GM12878 (cell line): ENCODE measurements at regions not wholly inside any gene's neighbourhood (a gene's known extent, or its start where the extent isn't known, plus 50 kb on each side); places are given as distances from the start of the nearest gene placed in this dataset.

Source experiments
- ATAC-seq: fragments of 200-7000 bp; cut with Tn5 transposase; 3 replicates; pipeline ENCODE4 v1.9.1; 2020; ENCODE audit warnings: mild to moderate bottlenecking, moderate library complexity
- BruUV-seq: library from RNA; stranded (reverse); fragments of 400-500 nt; replicated peaks from 2 replicates; lab custom pipeline; 2021; lab: Mats Ljungman, UMichigan
- CTCF ChIA-PET: fragments of 300-600 bp; sonication (Branson Sonifier 250); formaldehyde crosslinking; extraction: SDS; loops from one replicate; lab custom pipeline; 2021; ENCODE audit warnings: inconsistent platforms; lab: Yijun Ruan, JAX
- POLR2A ChIA-PET: fragments of 350-600 bp; formaldehyde crosslinking; extraction: SDS; loops from one replicate; lab custom pipeline; 2021; ENCODE audit warnings: inconsistent platforms; lab: Charles Lee
- RAD21 ChIA-PET: fragments of 300-600 bp; sonication (Branson Sonifier 250); formaldehyde crosslinking; loops from one replicate; lab custom pipeline; 2023; ENCODE audit warnings: antibody characterized with exemption; ENCODE audit not compliant: unreplicated experiment; lab: Charles Lee
- SMC1A ChIA-PET: fragments of 300-600 bp; sonication (Branson Sonifier 250); formaldehyde crosslinking; loops from one replicate; lab custom pipeline; 2023; ENCODE audit not compliant: unreplicated experiment, uncharacterized antibody; lab: Charles Lee
- DNase-seq: peaks from one replicate; pipeline ENCODE4 v3.0.0-alpha.2; 2011; ENCODE audit warnings: low read depth, low spot score
- FAIRE-seq: peaks from 3 replicates; lab custom pipeline; 2011; peaks lifted over from hg19 to GRCh38; lab: Jason Lieb, UNC
- H2AFZ ChIP-seq: 2 replicates; pipeline ENCODE4 v1.6.0; 2011; ENCODE audit warnings: low read depth, low read length, control low read depth; ENCODE audit not compliant: control insufficient read depth
- H3K27ac ChIP-seq: 2 replicates; pipeline ENCODE4 v1.5.1; 2011; ENCODE audit warnings: control low read depth; ENCODE audit not compliant: control insufficient read depth, insufficient read depth
- H3K27me3 ChIP-seq, 2 experiments: replicated peaks in 1 of 2; 2 replicates each; pipeline versions ENCODE4 v1.6.0 to v1.6.1; 2011; ENCODE audit warnings: low read length in 1 of 2; ENCODE audit not compliant: control insufficient read depth in 2 of 2, insufficient read depth in 2 of 2
- H3K36me3 ChIP-seq, 2 experiments: 2 replicates each; pipeline ENCODE4 v1.5.1; 2011; ENCODE audit warnings: low read length in 1 of 2; ENCODE audit not compliant: control insufficient read depth in 2 of 2, insufficient read depth in 2 of 2
- H3K4me1 ChIP-seq: 2 replicates; pipeline ENCODE4 v1.6.1; 2011; ENCODE audit warnings: mild to moderate bottlenecking, low read length, moderate library complexity, mixed read lengths; ENCODE audit not compliant: control insufficient read depth, insufficient read depth
- H3K4me2 ChIP-seq: 2 replicates; pipeline ENCODE4 v1.6.0; 2011; ENCODE audit warnings: control low read depth; ENCODE audit not compliant: control insufficient read depth, insufficient read depth
- H3K4me3 ChIP-seq: fragments of 200-600 bp; sonication (generic); 2 replicates; pipeline ENCODE4 v1.5.1; 2016
- H3K79me2 ChIP-seq: 2 replicates; pipeline ENCODE4 v1.6.0; 2011; ENCODE audit warnings: low read length; ENCODE audit not compliant: control insufficient read depth, insufficient read depth
- H3K9ac ChIP-seq: 2 replicates; pipeline ENCODE4 v1.8.0; 2011; ENCODE audit warnings: low read length, control low read depth, mixed read lengths; ENCODE audit not compliant: control insufficient read depth, insufficient read depth
- H3K9me3 ChIP-seq: replicated peaks from 3 replicates; pipeline ENCODE4 v1.5.1; 2011; ENCODE audit warnings: mild to moderate bottlenecking, low read length; ENCODE audit not compliant: control insufficient read depth, insufficient read depth
- H4K20me1 ChIP-seq: 2 replicates; pipeline ENCODE4 v1.6.0; 2011; ENCODE audit not compliant: control insufficient read depth, insufficient read depth
- BCL11A ChIP-seq: IDR thresholded peaks from 2 replicates; pipeline ENCODE4 v1.6.1; 2011; ENCODE audit warnings: low read depth, low read length
- EZH2 ChIP-seq: IDR thresholded peaks from 2 replicates; pipeline ENCODE4 v1.6.1; 2012; ENCODE audit warnings: low read depth, mild to moderate bottlenecking, control low read depth, inconsistent platforms, low read length, borderline replicate concordance; ENCODE audit not compliant: control insufficient read depth
- IRF4 ChIP-seq: IDR thresholded peaks from 2 replicates; pipeline ENCODE4 v1.6.1; 2011; ENCODE audit warnings: low read depth, low read length
- NR2C2 ChIP-seq: IDR thresholded peaks from 2 replicates; pipeline ENCODE4 v1.6.1; 2011; ENCODE audit warnings: borderline replicate concordance, low read depth; ENCODE audit not compliant: control insufficient read depth, insufficient read length
- PAX5 ChIP-seq: IDR thresholded peaks from 2 replicates; pipeline ENCODE4 v1.6.1; 2011; ENCODE audit warnings: low read depth, low read length, borderline replicate concordance
- PAX8 ChIP-seq: fragments of 450-650 bp; IDR thresholded peaks from 2 replicates; pipeline ENCODE4 v1.6.1; 2017; ENCODE audit warnings: mild to moderate bottlenecking, moderate library complexity
- RB1 ChIP-seq: fragments of 450-650 bp; formaldehyde crosslinking; IDR thresholded peaks from 2 replicates; pipeline ENCODE4 v1.6.1; 2017; ENCODE audit warnings: mild to moderate bottlenecking, borderline replicate concordance
- SREBF1 ChIP-seq: IDR thresholded peaks from 2 replicates; pipeline ENCODE4 v1.6.1; 2012; ENCODE audit warnings: mild to moderate bottlenecking, low read length
- STAT1 ChIP-seq: fragments of 450-650 bp; conservative IDR thresholded peaks from 2 replicates; pipeline ENCODE4 v1.6.1; 2014; ENCODE audit warnings: antibody characterized with exemption, mild to moderate bottlenecking
- SUPT20H ChIP-seq: IDR thresholded peaks from 2 replicates; pipeline ENCODE4 v1.6.1; 2011; ENCODE audit warnings: low read depth, mild to moderate bottlenecking, low read length, moderate library complexity, borderline replicate concordance; ENCODE audit not compliant: control insufficient read depth
- TBL1XR1 ChIP-seq: IDR thresholded peaks from 2 replicates; pipeline ENCODE4 v1.6.1; 2012; ENCODE audit warnings: low read depth, low read length, improper control_type of control experiment
- in situ Hi-C: fragments of 300-500 bp; cut with MboI; formaldehyde crosslinking; loops from 9 replicates; pipeline ENCODE4 v1.14.3; 2018; ENCODE audit warnings: mixed read lengths
- intact Hi-C: fragments of 100-400 bp; cut with micrococcal nuclease; formaldehyde crosslinking; loops from one replicate; pipeline ENCODE4 v1.14.2; 2022; ENCODE audit not compliant: unreplicated experiment
- TF ChIP-seq, protein P1 (sequence below): fragments of 450-650 bp; conservative IDR thresholded peaks from 2 replicates; pipeline ENCODE4 v1.6.1; 2017; ENCODE audit warnings: mild to moderate bottlenecking, moderate library complexity

DNA sequence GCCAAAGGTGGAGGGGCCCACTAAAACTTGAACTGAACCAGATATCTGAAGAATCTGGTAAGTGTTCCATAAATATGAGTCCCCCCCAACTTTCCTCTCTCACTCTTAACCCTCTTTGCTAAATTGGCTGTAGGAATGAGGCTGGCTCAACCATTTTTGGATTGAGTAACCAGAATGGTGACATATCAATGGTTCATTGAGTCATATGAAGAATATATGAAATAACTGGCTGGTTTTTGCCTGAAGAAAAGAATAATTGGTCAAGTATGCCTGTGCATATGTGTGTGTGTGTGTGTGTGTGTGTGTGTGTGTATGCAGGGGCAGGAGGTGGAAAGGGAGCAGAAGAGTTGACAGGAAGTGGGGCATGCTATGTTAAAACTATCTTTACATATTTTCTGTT, 472.9 kb upstream of the THBS1 start:
- FAIRE-seq (no peak), DNase-seq (no peak), ATAC-seq (no peak)
- no peaks in the 10 kb centered on the region for H4K20me1 ChIP-seq
- in situ Hi-C loops (no loop called here), intact Hi-C loops (no loop called here)
- H3K27me3 ChIP-seq: no peaks in the 10 kb centered on the region
- ChIA-PET POLR2A (no interaction called here), CTCF (no interaction called here), SMC1A (no interaction called here), RAD21 (no interaction called here)
- H3K27ac ChIP-seq: no peak overlapping the region
- H3K79me2 ChIP-seq: no peaks in the 10 kb centered on the region
- no peaks in the 10 kb centered on the region for H3K36me3 ChIP-seq
- H3K4me3 ChIP-seq: no peak overlapping the region
- no peaks in the 10 kb centered on the region for H3K4me1 ChIP-seq
- BruUV-seq: no TSS peak
- H2AFZ ChIP-seq: no peak overlapping the region
- H3K4me2 ChIP-seq: no peak overlapping the region
- no peak overlapping the region for H3K9ac ChIP-seq
- no peaks in the 10 kb centered on the region for H3K9me3 ChIP-seq
- no peak for TF ChIP-seq RB1
- TF ChIP-seq PAX8: no peak
- no peak for TF ChIP-seq NR2C2
- no peak for TF ChIP-seq TBL1XR1
- TF ChIP-seq, protein P1, sequence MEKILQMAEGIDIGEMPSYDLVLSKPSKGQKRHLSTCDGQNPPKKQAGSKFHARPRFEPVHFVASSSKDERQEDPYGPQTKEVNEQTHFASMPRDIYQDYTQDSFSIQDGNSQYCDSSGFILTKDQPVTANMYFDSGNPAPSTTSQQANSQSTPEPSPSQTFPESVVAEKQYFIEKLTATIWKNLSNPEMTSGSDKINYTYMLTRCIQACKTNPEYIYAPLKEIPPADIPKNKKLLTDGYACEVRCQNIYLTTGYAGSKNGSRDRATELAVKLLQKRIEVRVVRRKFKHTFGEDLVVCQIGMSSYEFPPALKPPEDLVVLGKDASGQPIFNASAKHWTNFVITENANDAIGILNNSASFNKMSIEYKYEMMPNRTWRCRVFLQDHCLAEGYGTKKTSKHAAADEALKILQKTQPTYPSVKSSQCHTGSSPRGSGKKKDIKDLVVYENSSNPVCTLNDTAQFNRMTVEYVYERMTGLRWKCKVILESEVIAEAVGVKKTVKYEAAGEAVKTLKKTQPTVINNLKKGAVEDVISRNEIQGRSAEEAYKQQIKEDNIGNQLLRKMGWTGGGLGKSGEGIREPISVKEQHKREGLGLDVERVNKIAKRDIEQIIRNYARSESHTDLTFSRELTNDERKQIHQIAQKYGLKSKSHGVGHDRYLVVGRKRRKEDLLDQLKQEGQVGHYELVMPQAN: no peak
- no peak for TF ChIP-seq EZH2
- TF ChIP-seq SREBF1: no peak
- no peak for TF ChIP-seq SUPT20H
- no peak for TF ChIP-seq PAX5
- no peak for TF ChIP-seq IRF4
- no peak for TF ChIP-seq STAT1
- TF ChIP-seq BCL11A: no peak
